ENCODE measurements at regions not wholly inside any gene's neighbourhood (a gene's known extent, or its start where the extent isn't known, plus 50 kb on each side); places are given as distances from the start of the nearest gene placed in this dataset.

DNA sequence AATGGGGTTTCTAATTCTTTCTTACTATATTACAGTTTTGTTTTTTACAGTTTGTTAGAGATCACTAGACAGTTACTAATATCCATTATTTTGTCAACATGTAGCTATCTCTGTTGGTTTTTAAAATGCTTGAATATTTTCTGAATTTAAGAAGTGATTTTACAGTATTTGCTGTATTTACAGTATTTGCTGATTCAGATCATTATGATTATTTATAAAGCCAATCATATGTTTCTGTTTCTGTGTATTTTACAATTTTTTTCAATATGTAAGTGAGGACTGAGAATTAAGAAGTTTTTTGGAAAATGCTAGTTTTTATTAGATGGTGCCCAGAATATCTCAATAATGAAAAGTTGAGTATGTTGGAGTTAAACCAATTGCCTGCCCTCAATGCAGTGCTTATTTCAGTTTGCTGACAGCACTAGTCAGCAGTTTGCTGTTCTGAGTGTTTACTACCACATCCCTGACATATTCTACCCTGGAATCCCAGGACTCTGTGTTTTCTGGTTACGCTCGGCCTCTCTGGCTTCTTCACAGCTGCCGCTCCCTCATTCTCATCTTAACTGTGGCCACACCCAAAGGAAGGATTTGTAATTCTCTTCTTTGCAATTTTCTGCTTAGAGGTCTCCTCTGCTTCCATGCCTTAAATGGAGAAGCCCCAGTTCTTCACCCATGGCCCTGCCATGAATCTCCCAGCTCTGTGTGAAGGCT is 68.0 kb upstream of the BACH1 start:
- no peaks in the 10 kb centered on the region for H3K27me3 ChIP-seq (ENCODE audit: insufficient read depth, low read length)
- H3K27ac ChIP-seq (ENCODE audit: low read depth, low read length), result no peak overlapping the region
- no peaks in the 10 kb centered on the region for H3K9me3 ChIP-seq (ENCODE audit: control insufficient read depth in 1 of 2, insufficient read depth in 1 of 2, low read depth in 1 of 2, low read length in 2 of 2)
- ChIA-PET RAD21 (ENCODE audit: low non-redundant PET in 1 of 2, low total read pairs in 2 of 2, uncharacterized antibody in 2 of 2, unreplicated experiment in 2 of 2) (no interaction called here), POLR2A (no interaction called here), CTCF (no interaction called here)
- ATAC-seq, result no peak
- H3K4me1 ChIP-seq (ENCODE audit: control insufficient read depth in 1 of 2, insufficient read depth in 2 of 2, low read length in 2 of 2), result peaks cover 0 to 15% of the 10 kb centered on the region in 2 experiments; a peak in 2 of 4 replicates
- no peak overlapping the region for H3K4me3 ChIP-seq (replicated peaks in 1 of 2; ENCODE audit: low read depth in 1 of 2, low read length in 2 of 2)
- DNase-seq (ENCODE audit: low read depth, low spot score), result no peak
- no peak overlapping the region for H3K9ac ChIP-seq (ENCODE audit: low read length)
- no peak overlapping the region for H2AFZ ChIP-seq (ENCODE audit: low read depth, low read length, poor library complexity, severe bottlenecking)
- BruUV-seq (replicated peaks), result no TSS peak
- H3K4me2 ChIP-seq (ENCODE audit: low read length), result no peak overlapping the region
- intact Hi-C loops (cut with micrococcal nuclease), result no loop called here
- no peaks in the 10 kb centered on the region for H4K20me1 ChIP-seq (ENCODE audit: insufficient read depth)
- TF ChIP-seq, protein P1, sequence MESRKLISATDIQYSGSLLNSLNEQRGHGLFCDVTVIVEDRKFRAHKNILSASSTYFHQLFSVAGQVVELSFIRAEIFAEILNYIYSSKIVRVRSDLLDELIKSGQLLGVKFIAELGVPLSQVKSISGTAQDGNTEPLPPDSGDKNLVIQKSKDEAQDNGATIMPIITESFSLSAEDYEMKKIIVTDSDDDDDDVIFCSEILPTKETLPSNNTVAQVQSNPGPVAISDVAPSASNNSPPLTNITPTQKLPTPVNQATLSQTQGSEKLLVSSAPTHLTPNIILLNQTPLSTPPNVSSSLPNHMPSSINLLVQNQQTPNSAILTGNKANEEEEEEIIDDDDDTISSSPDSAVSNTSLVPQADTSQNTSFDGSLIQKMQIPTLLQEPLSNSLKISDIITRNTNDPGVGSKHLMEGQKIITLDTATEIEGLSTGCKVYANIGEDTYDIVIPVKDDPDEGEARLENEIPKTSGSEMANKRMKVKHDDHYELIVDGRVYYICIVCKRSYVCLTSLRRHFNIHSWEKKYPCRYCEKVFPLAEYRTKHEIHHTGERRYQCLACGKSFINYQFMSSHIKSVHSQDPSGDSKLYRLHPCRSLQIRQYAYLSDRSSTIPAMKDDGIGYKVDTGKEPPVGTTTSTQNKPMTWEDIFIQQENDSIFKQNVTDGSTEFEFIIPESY (IDR thresholded peaks at IDR 0.05; ENCODE audit: extremely low read depth, insufficient replicate concordance, low read length), result no peak
- TF ChIP-seq POLR2A (IDR thresholded peaks at IDR 0.05; ENCODE audit: borderline replicate concordance, extremely low read depth, insufficient read depth, insufficient read length), result no peak
- no peaks in the 10 kb centered on the region; a peak in 1 of 4 replicates for H3K36me3 ChIP-seq (ENCODE audit: control insufficient read depth in 1 of 2, insufficient read depth in 2 of 2, low read length in 2 of 2)
- no peaks in the 10 kb centered on the region for H3K79me2 ChIP-seq (ENCODE audit: insufficient read depth, low read length)
- H3K9me2 ChIP-seq (ENCODE audit: insufficient read depth), result no peaks in the 10 kb centered on the region

DNA sequence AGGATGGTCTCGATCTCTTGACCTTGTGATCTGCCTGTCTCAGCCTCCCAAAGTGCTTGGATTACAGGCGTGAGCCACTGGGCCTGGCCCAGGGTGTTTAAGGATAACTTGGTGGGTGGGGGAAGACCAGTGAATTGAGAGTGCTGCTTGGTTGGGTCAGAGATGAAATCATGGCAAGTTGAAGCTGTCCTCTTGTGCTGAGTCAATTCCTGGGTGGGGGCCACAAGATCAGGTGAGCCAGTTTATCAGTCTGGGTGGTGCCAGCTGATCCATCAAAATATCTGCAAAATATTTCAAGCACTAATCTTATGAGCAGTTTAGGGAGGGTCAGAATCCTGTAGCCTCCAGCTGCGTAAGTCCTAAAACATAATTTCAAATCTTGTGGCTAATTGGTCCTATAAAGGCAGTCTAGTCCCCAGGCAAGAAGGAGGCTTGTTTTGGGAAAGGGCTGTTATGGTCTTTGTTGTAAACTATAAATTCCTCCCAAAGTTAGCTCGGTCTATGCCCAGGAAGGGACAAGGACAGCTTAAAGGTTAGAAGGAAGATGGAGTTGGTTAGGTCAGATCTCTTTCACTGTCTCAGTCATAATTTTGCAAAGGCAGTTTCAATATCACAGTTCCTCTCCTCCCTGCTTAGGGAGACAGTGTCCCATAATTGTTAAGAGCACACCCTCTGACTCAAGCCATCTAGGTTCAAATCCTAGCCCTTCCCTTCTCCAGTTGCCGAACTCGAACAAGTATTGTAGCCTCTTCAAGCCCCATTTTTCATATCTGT is 66.8 kb upstream of the BACH1 start:
- Histone ChIP-seq H3K36me3 (ENCODE audit: control insufficient read depth in 1 of 2, insufficient read depth in 2 of 2, low read length in 2 of 2) (no peaks in the 10 kb centered on the region; a peak in 1 of 4 replicates), H2AFZ (ENCODE audit: low read depth, low read length, poor library complexity, severe bottlenecking) (no peak overlapping the region), H3K4me1 (ENCODE audit: control insufficient read depth in 1 of 2, insufficient read depth in 2 of 2, low read length in 2 of 2) (peaks cover 0 to 15% of the 10 kb centered on the region in 2 experiments; a peak in 2 of 4 replicates), H3K27me3 (ENCODE audit: insufficient read depth, low read length) (no peaks in the 10 kb centered on the region), H3K27ac (ENCODE audit: low read depth, low read length) (no peak overlapping the region), H3K4me2 (ENCODE audit: low read length) (no peak overlapping the region), H3K9me3 (ENCODE audit: control insufficient read depth in 1 of 2, insufficient read depth in 1 of 2, low read depth in 1 of 2, low read length in 2 of 2) (no peaks in the 10 kb centered on the region), H3K9ac (ENCODE audit: low read length) (no peak overlapping the region), H3K79me2 (ENCODE audit: insufficient read depth, low read length) (no peaks in the 10 kb centered on the region), H3K9me2 (ENCODE audit: insufficient read depth) (no peaks in the 10 kb centered on the region), H4K20me1 (ENCODE audit: insufficient read depth) (no peaks in the 10 kb centered on the region), H3K4me3 (replicated peaks in 1 of 2; ENCODE audit: low read depth in 1 of 2, low read length in 2 of 2) (no peak overlapping the region)
- intact Hi-C loops (cut with micrococcal nuclease), result no loop called here
- no peak for DNase-seq (ENCODE audit: low read depth, low spot score)
- POLR2A ChIA-PET, result no interaction called here
- ATAC-seq, result no peak
- RAD21 ChIA-PET (ENCODE audit: low non-redundant PET in 1 of 2, low total read pairs in 2 of 2, uncharacterized antibody in 2 of 2, unreplicated experiment in 2 of 2), result no interaction called here
- no TSS peak for BruUV-seq (replicated peaks)
- CTCF ChIA-PET, result no interaction called here
- TF ChIP-seq, protein P2, sequence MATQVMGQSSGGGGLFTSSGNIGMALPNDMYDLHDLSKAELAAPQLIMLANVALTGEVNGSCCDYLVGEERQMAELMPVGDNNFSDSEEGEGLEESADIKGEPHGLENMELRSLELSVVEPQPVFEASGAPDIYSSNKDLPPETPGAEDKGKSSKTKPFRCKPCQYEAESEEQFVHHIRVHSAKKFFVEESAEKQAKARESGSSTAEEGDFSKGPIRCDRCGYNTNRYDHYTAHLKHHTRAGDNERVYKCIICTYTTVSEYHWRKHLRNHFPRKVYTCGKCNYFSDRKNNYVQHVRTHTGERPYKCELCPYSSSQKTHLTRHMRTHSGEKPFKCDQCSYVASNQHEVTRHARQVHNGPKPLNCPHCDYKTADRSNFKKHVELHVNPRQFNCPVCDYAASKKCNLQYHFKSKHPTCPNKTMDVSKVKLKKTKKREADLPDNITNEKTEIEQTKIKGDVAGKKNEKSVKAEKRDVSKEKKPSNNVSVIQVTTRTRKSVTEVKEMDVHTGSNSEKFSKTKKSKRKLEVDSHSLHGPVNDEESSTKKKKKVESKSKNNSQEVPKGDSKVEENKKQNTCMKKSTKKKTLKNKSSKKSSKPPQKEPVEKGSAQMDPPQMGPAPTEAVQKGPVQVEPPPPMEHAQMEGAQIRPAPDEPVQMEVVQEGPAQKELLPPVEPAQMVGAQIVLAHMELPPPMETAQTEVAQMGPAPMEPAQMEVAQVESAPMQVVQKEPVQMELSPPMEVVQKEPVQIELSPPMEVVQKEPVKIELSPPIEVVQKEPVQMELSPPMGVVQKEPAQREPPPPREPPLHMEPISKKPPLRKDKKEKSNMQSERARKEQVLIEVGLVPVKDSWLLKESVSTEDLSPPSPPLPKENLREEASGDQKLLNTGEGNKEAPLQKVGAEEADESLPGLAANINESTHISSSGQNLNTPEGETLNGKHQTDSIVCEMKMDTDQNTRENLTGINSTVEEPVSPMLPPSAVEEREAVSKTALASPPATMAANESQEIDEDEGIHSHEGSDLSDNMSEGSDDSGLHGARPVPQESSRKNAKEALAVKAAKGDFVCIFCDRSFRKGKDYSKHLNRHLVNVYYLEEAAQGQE (IDR thresholded peaks at IDR 0.05; ENCODE audit: low read depth), result no peak
- no peak for TF ChIP-seq POLR2A (IDR thresholded peaks at IDR 0.05; ENCODE audit: borderline replicate concordance, extremely low read depth, insufficient read depth, insufficient read length)
- TF ChIP-seq, protein P3, sequence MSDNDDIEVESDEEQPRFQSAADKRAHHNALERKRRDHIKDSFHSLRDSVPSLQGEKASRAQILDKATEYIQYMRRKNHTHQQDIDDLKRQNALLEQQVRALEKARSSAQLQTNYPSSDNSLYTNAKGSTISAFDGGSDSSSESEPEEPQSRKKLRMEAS (IDR thresholded peaks at IDR 0.05), result no peak
- no peak for TF ChIP-seq ZNF274 (IDR thresholded peaks at IDR 0.05; ENCODE audit: low read depth, low read length)
- TF ChIP-seq POLR2AphosphoS5 (IDR thresholded peaks at IDR 0.05; ENCODE audit: low read depth, low read length), result no peak
- no peak for TF ChIP-seq SP1 (IDR thresholded peaks at IDR 0.05; ENCODE audit: low read depth)
- TF ChIP-seq, protein P1 (IDR thresholded peaks at IDR 0.05; ENCODE audit: extremely low read depth, insufficient replicate concordance, low read length), result no peak
- no peak for TF ChIP-seq EZH2 (IDR thresholded peaks at IDR 0.05)

Data from HCT116 (cell line).